Memory B cell (primary cell): ENCODE measurements at regions not wholly inside any gene's neighbourhood (a gene's known extent, or its start where the extent isn't known, plus 50 kb on each side); places are given as distances from the start of the nearest gene placed in this dataset.
A peak's percentile ranks its signal among the peaks of the same experiment; 100 is the strongest.

Source experiments
- ATAC-seq: fragments of 150-1000 bp; cut with Tn5 transposase; 2 replicates; pipeline ENCODE4 v1.10.0; 2021; ENCODE audit warnings: low read depth, mild to moderate bottlenecking, moderate library complexity
- DNase-seq, 2 donors: peaks; one replicate each; pipeline ENCODE4 v3.0.0; 2022; ENCODE audit warnings: low spot score in 2 of 2
- H3K27ac Mint-ChIP-seq: one replicate; pipeline ENCODE4 v1.8.0; 2022; ENCODE audit warnings: mild to moderate bottlenecking, moderate library complexity, mixed read lengths
- H3K27me3 Mint-ChIP-seq: one replicate; pipeline ENCODE4 v1.8.0; 2022; ENCODE audit warnings: mixed read lengths
- H3K36me3 Mint-ChIP-seq: one replicate; pipeline ENCODE4 v1.8.0; 2022; ENCODE audit warnings: mild to moderate bottlenecking, mixed read lengths
- H3K4me1 Mint-ChIP-seq: one replicate; pipeline ENCODE4 v1.8.0; 2022; ENCODE audit warnings: mixed read lengths
- H3K4me3 Mint-ChIP-seq: one replicate; pipeline ENCODE4 v1.8.0; 2022; ENCODE audit warnings: mild to moderate bottlenecking, moderate library complexity, mixed read lengths
- H3K9me3 Mint-ChIP-seq: one replicate; pipeline ENCODE4 v1.8.0; 2022; ENCODE audit warnings: mixed read lengths

DNA sequence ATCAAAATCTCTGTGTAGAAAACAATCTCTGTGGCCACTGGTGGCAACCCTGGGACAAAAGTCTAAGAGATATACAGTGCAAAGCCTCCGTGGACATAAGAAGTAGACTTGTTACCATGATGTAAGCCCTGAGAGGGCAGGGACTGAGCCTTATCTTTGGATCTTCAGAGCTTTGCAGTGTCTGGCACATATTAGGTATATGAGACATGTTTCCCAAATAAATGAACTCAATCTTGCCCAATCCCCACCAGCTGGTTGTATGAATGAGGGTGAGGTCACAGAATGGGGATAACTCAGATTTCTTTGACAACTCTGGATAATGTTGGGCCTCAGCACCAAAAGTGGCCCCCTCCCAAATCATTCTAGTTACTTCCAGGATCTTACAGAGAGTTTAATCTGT is 511.4 kb upstream of the DIPK2B start:
- Mint-ChIP-seq H3K9me3 (peaks cover 2% of the 10 kb centered on the region), H3K36me3 (no peaks in the 10 kb centered on the region), H3K27ac (no peak overlapping the region), H3K4me1 (peaks cover 29% of the 10 kb centered on the region), H3K4me3 (no peak overlapping the region), H3K27me3 (no peaks in the 10 kb centered on the region)
- no peak for DNase-seq
- no peak for ATAC-seq

GRCh38 chrX:45711231-45711630 is 510.6 kb upstream of the DIPK2B start:
- peak overlapping the region; percentile 78 for H3K27ac Mint-ChIP-seq
- DNase-seq (no peak), ATAC-seq (no peak)

DNA sequence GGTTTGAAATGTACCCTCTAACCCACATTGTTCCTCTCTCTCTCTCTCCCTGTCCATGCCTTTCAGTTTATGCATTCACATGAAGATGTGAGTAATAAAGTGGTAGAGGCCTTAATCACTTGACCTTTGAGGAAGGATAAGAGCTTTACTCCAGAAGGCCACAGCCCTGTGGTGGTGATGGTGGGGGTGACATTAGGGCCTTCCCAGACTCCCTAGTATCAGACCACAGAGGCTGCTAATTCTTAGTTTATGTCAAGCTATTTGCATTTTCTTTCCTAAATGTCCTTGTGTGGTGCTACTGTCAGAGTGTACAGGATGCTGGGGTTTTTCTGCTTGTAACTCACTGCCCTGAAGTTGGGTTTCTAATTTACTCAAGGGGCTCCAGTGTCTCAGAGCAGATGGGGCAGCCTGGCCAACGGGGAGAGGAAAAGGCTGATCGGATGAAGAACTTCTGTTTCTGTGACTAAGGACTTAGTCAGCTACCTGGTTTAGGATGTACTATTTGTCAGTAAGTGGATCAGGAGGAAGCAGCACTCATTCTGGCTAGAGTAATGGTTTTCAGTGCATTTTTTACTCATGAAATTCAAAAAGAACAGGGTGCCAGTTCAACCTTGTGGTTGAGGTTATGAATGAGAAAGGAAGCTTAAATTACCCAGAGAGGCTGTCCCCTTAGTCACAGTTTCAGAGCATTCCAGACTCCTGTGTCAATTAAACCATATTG is 509.6 kb upstream of the DIPK2B start:
- Mint-ChIP-seq H3K27ac (peak overlapping the region; percentile 78), H3K36me3 (no peaks in the 10 kb centered on the region), H3K27me3 (no peaks in the 10 kb centered on the region), H3K9me3 (peaks cover 2% of the 10 kb centered on the region), H3K4me3 (no peak overlapping the region), H3K4me1 (peaks cover 20% of the 10 kb centered on the region)
- DNase-seq: no peak
- ATAC-seq: peak; percentile 26

More at GRCh38 chrX:45711231-45711630, 510.6 kb upstream of the DIPK2B start:
- peaks cover 2% of the 10 kb centered on the region for H3K9me3 Mint-ChIP-seq
- H3K36me3 Mint-ChIP-seq: no peaks in the 10 kb centered on the region
- peaks cover 28% of the 10 kb centered on the region for H3K4me1 Mint-ChIP-seq
- no peaks in the 10 kb centered on the region for H3K27me3 Mint-ChIP-seq
- H3K4me3 Mint-ChIP-seq: no peak overlapping the region

- H3K4me1 Mint-ChIP-seq: peaks cover 17% of the 10 kb centered on the region
- H3K27ac Mint-ChIP-seq: peak overlapping the region; percentile 6
- DNase-seq (no peak), ATAC-seq (no peak)
- H3K9me3 Mint-ChIP-seq: peaks cover 2% of the 10 kb centered on the region
- H3K4me3 Mint-ChIP-seq: no peak overlapping the region
- no peaks in the 10 kb centered on the region for H3K36me3 Mint-ChIP-seq
- H3K27me3 Mint-ChIP-seq: no peaks in the 10 kb centered on the region
Observed at GRCh38 chrX:45709381-45709780, 508.7 kb upstream of the DIPK2B start.

- Mint-ChIP-seq H3K9me3 (no peaks in the 10 kb centered on the region), H3K27ac (no peak overlapping the region), H3K27me3 (no peaks in the 10 kb centered on the region), H3K4me1 (peaks cover 3% of the 10 kb centered on the region), H3K4me3 (no peak overlapping the region), H3K36me3 (no peaks in the 10 kb centered on the region)
- ATAC-seq (no peak), DNase-seq (no peak)
Observed at GRCh38 chrX:45699158-45699557, 498.5 kb upstream of the DIPK2B start.

- DNase-seq (no peak), ATAC-seq (no peak)
- Mint-ChIP-seq H3K27me3 (no peaks in the 10 kb centered on the region), H3K9me3 (no peaks in the 10 kb centered on the region), H3K4me3 (no peak overlapping the region), H3K36me3 (no peaks in the 10 kb centered on the region), H3K27ac (no peak overlapping the region), H3K4me1 (peaks cover 3% of the 10 kb centered on the region)
Observed at GRCh38 chrX:45697591-45697990, 496.9 kb upstream of the DIPK2B start.

DNA sequence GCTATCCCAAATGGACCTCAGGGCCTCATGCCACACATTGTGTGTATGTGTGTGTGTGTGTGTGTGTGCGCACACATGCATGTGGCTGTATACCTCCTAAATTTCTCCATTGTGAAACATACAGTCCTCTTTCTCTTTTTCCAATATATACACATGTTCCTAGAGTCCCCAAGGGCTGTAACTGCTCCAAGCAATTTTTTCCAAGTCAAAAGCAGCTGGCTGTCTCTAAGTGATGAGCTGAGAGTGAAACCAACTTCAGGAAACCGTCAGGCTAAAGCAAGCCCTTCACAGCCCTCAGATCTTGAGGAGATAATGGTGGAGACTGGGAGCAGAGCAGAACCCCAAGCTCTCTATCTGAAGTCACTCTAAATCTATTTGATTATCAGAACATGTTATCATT is 496.1 kb upstream of the DIPK2B start:
- Mint-ChIP-seq H3K36me3 (no peaks in the 10 kb centered on the region), H3K27me3 (no peaks in the 10 kb centered on the region), H3K4me3 (no peak overlapping the region), H3K4me1 (peaks cover 3% of the 10 kb centered on the region), H3K9me3 (no peaks in the 10 kb centered on the region), H3K27ac (no peak overlapping the region)
- ATAC-seq (no peak), DNase-seq (no peak)

DNA sequence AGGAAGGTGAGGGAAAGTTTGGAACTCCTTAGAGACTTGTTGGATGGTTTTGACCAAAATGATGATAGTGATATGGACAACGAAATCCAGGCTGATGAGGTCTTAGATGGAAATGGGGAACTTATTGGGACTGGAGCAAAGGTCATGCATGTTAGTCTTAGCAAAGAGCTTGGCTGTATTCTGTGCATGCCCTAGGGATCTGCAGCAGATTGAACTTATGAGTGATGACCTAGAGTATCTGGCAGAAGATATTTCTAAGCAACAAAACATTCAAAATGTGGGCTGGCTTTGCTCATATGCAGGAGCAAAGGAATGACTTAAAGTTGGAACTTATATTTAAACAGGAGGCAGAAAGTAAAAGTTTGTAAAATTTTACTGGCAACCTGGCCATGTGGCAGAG is 489.3 kb upstream of the DIPK2B start:
- no peaks in the 10 kb centered on the region for H3K27me3 Mint-ChIP-seq
- H3K36me3 Mint-ChIP-seq: no peaks in the 10 kb centered on the region
- no peak overlapping the region for H3K4me3 Mint-ChIP-seq
- ATAC-seq: no peak
- no peaks in the 10 kb centered on the region for H3K9me3 Mint-ChIP-seq
- DNase-seq: no peak
- no peaks in the 10 kb centered on the region for H3K4me1 Mint-ChIP-seq
- H3K27ac Mint-ChIP-seq: no peak overlapping the region

- Mint-ChIP-seq H3K36me3 (no peaks in the 10 kb centered on the region), H3K27ac (no peak overlapping the region), H3K9me3 (no peaks in the 10 kb centered on the region), H3K27me3 (no peaks in the 10 kb centered on the region), H3K4me1 (no peaks in the 10 kb centered on the region), H3K4me3 (no peak overlapping the region)
- ATAC-seq: no peak
- no peak for DNase-seq
Observed at GRCh38 chrX:45683914-45684313, 483.2 kb upstream of the DIPK2B start.

GRCh38 chrX:45681891-45682290 is 481.2 kb upstream of the DIPK2B start:
- Mint-ChIP-seq H3K9me3 (no peaks in the 10 kb centered on the region), H3K36me3 (no peaks in the 10 kb centered on the region), H3K27ac (no peak overlapping the region), H3K4me1 (no peaks in the 10 kb centered on the region), H3K4me3 (no peak overlapping the region), H3K27me3 (no peaks in the 10 kb centered on the region)
- no peak for DNase-seq
- no peak for ATAC-seq

DNA sequence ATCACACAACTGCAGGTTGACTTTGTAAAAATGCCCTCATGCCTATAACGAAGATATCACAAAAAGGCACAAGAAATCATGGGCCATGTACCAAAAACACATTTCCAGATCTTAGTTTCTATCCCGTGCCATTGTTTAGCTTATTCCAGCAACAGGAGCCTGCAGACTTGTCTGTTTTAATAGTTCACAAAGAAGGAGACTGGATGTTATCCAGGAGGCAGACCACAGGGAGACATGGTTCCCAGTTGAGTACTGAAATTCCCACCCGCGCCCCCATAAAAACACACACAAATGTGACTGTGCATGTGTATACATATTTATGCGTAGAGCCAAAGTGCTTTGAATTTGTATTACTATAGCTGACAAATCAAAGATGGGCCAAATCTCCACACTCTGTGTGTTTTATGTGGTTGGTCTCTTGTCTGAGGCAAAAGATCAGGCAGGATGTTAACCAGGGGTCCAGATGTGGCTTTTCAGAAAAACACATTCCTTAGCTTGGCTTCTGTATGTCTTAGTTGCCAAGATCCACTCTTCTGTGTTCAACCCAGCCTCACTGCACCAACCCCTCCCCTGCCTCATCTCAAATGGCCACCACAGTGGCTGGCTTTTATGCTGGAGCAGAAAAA is 469.2 kb upstream of the DIPK2B start:
- Mint-ChIP-seq H3K36me3 (no peaks in the 10 kb centered on the region), H3K9me3 (no peaks in the 10 kb centered on the region), H3K4me1 (no peaks in the 10 kb centered on the region), H3K27ac (no peak overlapping the region), H3K4me3 (no peak overlapping the region), H3K27me3 (no peaks in the 10 kb centered on the region)
- ATAC-seq (no peak), DNase-seq (no peak)

- ATAC-seq (no peak), DNase-seq (no peak)
- Mint-ChIP-seq H3K4me3 (no peak overlapping the region), H3K27me3 (no peaks in the 10 kb centered on the region), H3K9me3 (no peaks in the 10 kb centered on the region), H3K4me1 (no peaks in the 10 kb centered on the region), H3K36me3 (no peaks in the 10 kb centered on the region), H3K27ac (no peak overlapping the region)
Observed at GRCh38 chrX:45668686-45669443, 468.2 kb upstream of the DIPK2B start.

DNA sequence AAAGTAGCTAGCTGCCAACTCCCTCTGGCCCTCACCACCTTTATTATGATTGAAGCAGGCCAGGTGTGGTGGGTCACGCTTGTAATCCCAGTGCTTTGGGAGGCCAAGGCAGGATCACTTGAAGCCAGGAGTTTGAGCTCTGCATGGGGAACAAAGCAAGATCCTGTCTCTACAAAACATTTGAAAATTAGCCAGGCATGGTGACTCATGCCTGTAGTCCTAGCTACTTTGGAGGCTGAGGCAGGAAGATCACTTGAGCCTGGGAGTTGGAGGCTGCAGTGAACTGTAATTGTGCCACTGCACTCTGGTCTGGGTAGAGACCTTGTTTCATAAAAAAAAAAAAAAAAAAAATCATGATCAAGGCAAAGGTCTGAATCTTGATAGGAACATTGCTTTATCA is 467.0 kb upstream of the DIPK2B start:
- Mint-ChIP-seq H3K36me3 (no peaks in the 10 kb centered on the region), H3K4me1 (no peaks in the 10 kb centered on the region), H3K27ac (no peak overlapping the region), H3K9me3 (no peaks in the 10 kb centered on the region), H3K27me3 (no peaks in the 10 kb centered on the region), H3K4me3 (no peak overlapping the region)
- ATAC-seq (no peak), DNase-seq (no peak)

DNA sequence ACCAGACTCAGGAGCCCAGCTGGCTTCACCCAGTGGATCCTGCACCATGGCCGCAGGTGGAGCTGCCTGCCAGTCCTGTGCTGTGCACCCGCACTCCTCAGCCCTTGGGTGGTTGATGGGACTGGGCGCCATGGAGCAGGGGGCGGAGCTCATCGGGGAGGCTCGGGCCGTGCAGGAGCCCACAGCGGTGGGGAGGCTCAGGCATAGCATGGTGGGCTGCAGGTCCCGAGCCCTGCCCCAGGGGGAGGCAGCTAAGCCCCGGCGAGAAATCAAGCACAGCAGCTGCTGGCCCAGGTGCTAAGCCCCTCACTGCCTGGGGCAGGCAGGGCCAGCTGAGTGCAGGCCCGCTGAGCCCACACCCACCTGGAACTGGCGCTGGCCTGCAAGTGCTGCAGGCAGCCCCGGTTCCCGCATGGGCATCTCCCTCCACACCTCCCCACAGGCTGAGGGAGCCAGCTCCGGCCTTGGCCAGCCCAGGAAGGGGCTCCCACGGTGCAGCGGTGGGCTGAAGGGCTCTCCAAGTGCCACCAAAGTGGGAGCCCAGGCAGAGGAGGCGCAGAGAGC is 464.1 kb upstream of the DIPK2B start:
- Mint-ChIP-seq H3K36me3 (no peaks in the 10 kb centered on the region), H3K27me3 (no peaks in the 10 kb centered on the region), H3K4me1 (no peaks in the 10 kb centered on the region), H3K27ac (no peak overlapping the region), H3K9me3 (no peaks in the 10 kb centered on the region), H3K4me3 (no peak overlapping the region)
- ATAC-seq (no peak), DNase-seq (no peak)
